Gastroesophageal sphincter (tissue), 3 donors: ENCODE measurements at regions not wholly inside any gene's neighbourhood (a gene's known extent, or its start where the extent isn't known, plus 50 kb on each side); places are given as distances from the start of the nearest gene placed in this dataset.

Source experiments
- POLR2A ChIP-seq, 2 donors: fragments of 450-650 bp; IDR thresholded peaks; one replicate each; pipeline ENCODE4 v1.6.1; 2017; ENCODE audit warnings: antibody characterized with exemption in 2 of 2, mild to moderate bottlenecking in 2 of 2, moderate library complexity in 1 of 2
- TF ChIP-seq, protein P1 (sequence below), 4 experiments: fragments of 200-600 bp in 2 of 4; fragments of 450-650 bp in 2 of 4; sonication (generic) in 1 of 4; IDR thresholded peaks; one replicate each; pipeline ENCODE4 v1.5.1; 2017 to 2019; ENCODE audit warnings: antibody characterized with exemption in 4 of 4, mild to moderate bottlenecking in 2 of 4, moderate library complexity in 2 of 4

DNA sequence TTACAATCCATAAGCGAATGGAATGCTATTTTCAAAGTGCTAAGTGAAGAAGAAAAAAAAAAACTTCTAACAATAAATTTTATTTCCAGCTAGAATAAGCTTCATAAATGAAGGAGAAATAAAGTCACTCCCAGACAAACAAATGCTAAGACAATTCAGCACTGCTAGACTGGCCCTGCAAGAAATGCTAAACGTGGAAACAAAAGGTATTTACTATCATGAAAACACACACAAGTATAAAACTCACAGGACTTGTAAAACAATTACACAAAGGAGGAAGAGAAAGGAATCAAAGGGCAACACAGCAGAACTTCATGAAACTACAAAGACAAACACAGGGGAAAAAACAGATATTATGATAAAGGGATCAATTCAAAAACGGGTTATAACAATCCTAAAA is 85.8 kb upstream of the NELL2 start:
- TF ChIP-seq POLR2A (IDR thresholded peaks at IDR 0.05), result no peak
- TF ChIP-seq, protein P1, sequence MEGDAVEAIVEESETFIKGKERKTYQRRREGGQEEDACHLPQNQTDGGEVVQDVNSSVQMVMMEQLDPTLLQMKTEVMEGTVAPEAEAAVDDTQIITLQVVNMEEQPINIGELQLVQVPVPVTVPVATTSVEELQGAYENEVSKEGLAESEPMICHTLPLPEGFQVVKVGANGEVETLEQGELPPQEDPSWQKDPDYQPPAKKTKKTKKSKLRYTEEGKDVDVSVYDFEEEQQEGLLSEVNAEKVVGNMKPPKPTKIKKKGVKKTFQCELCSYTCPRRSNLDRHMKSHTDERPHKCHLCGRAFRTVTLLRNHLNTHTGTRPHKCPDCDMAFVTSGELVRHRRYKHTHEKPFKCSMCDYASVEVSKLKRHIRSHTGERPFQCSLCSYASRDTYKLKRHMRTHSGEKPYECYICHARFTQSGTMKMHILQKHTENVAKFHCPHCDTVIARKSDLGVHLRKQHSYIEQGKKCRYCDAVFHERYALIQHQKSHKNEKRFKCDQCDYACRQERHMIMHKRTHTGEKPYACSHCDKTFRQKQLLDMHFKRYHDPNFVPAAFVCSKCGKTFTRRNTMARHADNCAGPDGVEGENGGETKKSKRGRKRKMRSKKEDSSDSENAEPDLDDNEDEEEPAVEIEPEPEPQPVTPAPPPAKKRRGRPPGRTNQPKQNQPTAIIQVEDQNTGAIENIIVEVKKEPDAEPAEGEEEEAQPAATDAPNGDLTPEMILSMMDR (IDR thresholded peaks at IDR 0.05), result no peak
